CD4-positive, alpha-beta T cell treated with Interleukin-2 at 100 ng/mL for 4 hours (primary cell): ENCODE measurements at regions not wholly inside any gene's neighbourhood (a gene's known extent, or its start where the extent isn't known, plus 50 kb on each side); places are given as distances from the start of the nearest gene placed in this dataset.

ENCODE experiments used
- DNase-seq: peaks from one replicate; pipeline ENCODE4 v3.0.0-alpha.2; 2020; ENCODE audit warnings: low spot score

- DNase-seq: no peak
These were observed 118.6 kb upstream of the MYL2 start for GRCh38 chr12:111038941-111039340.

- DNase-seq: no peak
These were observed 117.7 kb upstream of the MYL2 start for GRCh38 chr12:111038077-111038476.

GRCh38 chr12:111037047-111037446 is 116.7 kb upstream of the MYL2 start:
- no peak for DNase-seq

DNA sequence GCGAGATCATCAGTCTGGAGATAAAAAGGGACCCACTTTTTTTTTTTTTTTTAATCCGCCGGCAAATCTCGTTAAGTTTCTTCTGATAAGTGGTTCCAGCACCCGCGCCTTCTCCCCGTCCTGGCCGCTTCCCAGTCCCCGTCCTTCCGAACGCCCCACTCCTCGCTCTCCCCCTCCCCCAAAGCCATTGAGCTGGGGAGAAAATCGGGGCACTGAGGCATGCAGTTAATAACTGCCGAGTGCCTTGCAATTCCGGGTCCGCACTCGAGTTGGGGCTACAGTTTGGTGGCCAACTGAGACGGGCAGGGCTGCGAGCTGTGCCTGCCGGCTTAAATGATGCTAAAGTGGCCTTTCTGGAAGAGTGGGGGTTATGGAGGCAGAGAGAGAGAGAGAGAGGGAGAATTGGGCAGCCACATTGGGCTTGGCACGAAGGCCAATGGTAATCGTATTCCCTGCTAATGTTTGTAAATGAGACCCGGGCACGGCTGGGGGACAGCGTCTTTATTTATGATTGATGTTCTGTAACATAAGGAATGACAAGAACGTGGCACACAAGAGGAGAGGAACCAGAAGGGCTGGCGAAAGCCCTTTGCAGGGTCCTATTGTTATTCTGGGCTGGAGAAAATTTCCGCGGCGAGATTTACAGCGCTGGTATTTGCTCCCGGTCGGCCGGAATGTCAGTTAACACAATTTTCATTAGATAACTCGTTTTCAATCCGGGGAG is 115.4 kb upstream of the MYL2 start:
- no peak for DNase-seq

GRCh38 chr12:111034886-111035577 is 114.7 kb upstream of the MYL2 start:
- no peak for DNase-seq

DNA sequence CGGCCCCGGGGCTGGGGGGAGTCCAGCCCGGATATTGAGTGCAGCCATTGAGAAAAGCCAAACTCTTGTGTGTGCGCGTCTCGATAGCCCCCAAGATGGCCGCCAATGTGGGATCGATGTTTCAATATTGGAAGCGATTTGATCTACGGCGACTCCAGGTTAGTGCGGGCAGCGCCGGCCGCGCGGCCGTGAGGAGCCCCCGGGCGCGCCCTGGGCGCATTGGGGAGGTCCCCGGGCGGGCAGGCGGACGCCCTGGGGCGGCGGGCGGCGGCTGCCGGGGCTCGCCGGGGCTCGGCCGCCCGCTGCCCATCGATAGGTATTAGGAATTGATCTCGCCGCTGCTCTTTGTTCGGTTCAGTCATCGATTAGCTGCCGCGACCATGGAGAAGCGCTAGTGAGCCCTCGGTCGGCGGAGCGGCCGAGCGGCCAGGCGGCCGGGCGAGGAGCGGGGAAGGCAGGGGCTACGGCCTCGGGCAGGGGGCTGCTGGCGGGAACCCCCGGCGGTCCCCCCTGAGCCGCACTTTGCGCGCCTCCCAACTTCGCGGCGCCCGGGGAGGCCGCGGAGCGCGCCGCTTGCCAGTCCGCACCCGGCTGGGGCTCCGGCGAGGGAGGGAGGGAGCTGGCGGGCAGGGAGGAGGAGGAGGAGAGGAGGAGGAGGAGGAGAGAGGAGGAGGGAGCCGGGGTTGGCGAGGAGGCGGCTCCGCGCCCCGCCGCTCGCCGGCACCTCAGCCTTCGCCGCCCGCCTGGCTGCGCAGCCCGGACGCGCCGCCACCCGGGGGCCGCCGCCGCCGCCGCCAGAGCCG is 113.9 kb upstream of the MYL2 start, which contains the start of gene CUX2:
Gene CUX2, plus strand, starts transcription at position 83 of the 803 bp plus-strand sequence.
- no peak for DNase-seq

DNA sequence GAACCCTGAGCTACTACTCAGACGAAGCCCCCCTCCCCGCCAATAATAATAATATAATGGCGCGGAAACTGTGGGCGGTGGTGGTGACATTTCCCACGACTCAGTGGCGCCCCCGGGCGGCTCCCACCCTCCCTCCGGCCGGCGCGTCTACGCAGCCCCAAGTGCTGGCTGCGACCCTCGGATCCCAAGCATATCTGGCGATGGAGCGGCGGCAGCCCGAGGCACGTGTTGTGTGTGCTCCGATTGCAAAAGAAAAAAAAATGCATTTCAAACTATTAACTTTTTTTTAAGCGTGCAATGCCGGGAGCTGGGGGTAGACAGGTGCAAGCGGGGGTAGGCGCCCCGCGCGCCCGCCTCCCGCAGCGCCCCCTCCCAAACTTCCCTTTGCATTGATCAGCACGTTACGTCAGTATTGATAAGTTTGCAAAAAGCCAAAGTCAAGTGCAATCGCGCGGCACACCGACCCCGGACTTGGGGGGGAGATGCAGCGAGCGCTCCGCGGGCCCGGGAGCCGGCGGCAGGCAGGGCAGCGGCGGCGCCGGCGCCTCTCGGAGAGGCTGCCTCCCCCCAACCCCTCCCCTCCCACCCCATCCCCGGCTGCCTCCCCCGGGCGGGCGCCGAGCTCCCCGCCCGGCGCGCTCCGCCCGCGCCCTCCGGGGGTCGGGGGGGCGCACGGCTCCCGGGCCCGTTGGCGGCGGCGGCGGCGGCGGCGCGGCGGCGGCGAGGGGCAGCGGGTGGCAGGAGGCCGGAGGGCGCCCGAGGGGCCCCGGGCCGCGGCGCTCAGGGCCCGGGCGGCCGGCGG is 113.1 kb upstream of the MYL2 start:
- no peak for DNase-seq

DNA sequence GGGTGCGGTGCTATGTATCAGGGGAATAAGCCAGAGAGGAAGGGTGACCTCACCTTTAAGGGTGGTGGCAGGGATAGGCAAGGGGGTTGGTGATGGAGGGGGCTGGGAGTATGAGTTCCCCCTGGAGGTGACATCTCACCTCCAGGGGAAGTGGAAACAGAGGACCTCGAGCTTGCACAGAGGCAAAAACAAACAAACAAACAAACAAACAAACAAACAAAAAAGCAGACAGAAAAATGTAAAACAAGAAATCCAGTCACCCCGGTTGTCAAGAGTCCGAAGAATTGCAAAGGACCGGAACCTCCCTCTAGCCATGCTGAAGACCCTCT is 112.2 kb upstream of the MYL2 start:
- DNase-seq: no peak

- no peak for DNase-seq
These were observed 111.7 kb upstream of the MYL2 start for GRCh38 chr12:111031916-111032590.

DNA sequence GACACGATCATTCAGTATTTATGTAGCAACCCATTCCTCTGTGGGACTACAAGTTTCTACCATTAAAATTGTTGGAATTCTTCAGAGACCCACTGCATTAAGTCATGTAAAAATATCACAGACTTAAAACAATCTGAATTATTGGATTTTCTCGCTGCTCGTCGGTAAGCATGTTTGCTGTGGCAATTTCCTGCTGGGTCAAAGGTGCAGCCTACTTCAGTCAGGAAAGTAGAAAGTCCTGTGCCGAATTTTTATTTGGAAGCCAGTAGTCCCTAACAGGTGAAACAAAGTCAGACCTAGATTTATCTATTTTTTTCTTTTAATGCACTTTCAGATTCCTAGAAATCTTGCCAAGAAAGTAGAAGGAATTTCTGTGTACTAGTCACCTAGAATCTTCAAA is 110.4 kb upstream of the MYL2 start:
- DNase-seq: no peak

GRCh38 chr12:111029732-111030131 is 109.4 kb upstream of the MYL2 start:
- no peak for DNase-seq

- DNase-seq: no peak
These were observed 108.9 kb upstream of the MYL2 start for GRCh38 chr12:111029305-111029704.

DNA sequence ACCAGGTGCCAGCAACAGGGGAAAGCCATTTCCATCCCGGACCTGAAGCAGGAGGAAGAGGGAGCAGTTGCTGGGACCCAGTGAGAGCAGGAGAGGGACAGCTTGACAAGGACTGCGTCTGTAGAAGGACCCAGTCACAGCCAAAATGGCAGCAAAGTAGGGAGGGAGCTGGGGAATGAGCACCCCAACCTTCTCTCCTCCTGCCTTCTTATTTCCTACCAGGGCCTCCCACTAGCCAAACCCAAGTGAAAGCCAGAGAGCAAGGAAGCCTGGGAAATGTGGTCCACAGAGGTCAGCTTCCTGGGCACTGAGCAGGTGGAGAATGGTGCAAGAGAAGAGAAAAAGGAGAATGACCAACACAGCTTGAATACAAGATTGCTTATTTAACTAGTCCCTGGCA is 108.5 kb upstream of the MYL2 start:
- DNase-seq: no peak

GRCh38 chr12:111027431-111027830 is 107.1 kb upstream of the MYL2 start:
- DNase-seq: no peak

DNA sequence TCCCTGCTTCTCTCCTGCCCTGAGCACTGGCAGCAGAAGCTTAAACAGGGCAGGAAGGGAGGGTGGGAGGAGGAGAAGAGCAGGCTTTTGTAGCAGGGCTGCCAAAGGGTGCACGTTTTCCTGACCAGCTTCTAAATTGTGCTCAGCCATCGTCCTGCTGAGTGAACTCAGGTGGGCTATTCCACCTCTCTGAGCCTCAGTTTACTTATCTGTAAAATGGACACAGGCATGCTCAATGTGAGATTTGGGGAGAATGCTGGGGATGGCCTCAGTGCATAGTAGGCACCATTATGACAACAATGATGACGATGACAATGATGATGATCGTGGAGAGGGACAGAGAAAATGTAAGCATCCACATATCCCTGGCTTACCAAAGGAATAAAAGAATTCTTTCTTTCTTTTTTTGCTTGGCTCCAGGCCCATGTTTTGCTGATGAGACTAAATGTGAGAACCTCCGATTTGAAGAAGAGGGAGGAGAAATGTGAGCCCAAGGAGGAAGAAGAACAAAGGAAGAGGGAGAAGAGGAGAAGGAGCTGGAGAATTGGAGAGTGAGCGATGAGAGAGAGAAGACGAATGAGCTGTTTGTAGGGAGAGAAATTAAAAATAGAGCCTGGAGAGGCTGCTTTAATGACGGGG is 105.5 kb upstream of the MYL2 start:
- DNase-seq: no peak

GRCh38 chr12:111025301-111025700 is 104.9 kb upstream of the MYL2 start:
- DNase-seq: no peak

- peak; percentile 31 for DNase-seq
These were observed 103.9 kb upstream of the MYL2 start for GRCh38 chr12:111024205-111024801.

GRCh38 chr12:111022386-111022785 is 102.0 kb upstream of the MYL2 start:
- DNase-seq: no peak

- DNase-seq: no peak
These were observed 94.2 kb upstream of the MYL2 start for GRCh38 chr12:111014547-111014946.

- DNase-seq: no peak
These were observed 92.5 kb upstream of the MYL2 start for GRCh38 chr12:111012918-111013317.
